HG02938 (cell line): ENCODE measurements at regions not wholly inside any gene's neighbourhood (a gene's known extent, or its start where the extent isn't known, plus 50 kb on each side); places are given as distances from the start of the nearest gene placed in this dataset.

Source experiments
- ATAC-seq: cut with Tn5 transposase; IDR thresholded peaks from one replicate; pipeline ENCODE4 v1.9.1; 2021; ENCODE audit warnings: mild to moderate bottlenecking, moderate library complexity; ENCODE audit not compliant: unreplicated experiment

DNA sequence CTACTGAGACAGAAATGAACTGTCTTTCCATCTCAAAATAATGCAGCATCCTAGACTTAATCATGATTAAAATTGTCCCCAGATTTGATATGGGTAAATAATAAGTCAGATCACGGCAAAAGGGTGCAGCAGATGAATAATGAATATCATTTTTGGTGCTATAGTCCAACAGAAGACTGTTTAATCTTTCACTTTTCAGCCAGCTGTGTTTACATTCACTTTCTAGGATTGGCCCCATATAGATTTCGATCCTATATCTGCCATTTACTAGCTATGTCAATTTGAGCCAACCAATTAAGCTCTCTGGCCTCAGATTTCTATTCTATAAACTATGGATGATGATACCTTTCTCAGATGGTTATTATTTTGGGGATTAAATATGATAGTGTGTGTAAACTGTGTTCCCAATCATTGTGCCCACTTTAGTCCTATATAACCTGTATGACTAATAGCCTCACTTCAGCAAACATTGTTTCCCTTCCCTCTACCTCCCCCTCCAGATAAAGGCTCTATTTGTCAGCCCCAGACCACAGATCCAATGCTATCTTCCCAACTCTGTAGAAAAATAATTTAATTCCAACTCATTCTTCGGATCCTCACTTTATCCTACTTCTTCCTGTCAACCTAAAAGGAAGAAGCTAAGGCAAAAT, 53.6 kb upstream of the NT5E start:
- no peak for ATAC-seq

DNA sequence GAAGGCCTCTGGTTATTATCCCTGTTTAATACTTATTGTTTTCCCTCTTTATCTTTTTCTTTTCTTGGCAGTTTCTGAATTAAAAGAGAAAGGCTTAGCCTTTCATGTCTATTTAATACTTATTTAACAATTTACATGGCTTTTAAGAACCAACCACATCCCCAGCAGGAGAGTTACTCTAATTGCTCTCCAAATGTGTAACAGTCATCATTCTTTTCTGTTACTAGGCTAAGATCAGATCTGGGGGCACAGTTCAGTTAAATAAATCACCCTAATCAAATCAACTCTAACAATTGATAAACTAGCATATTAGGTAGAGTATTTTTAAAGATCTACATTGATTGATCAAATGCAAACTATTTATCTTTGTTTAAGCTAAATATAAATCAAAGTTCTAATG, 54.1 kb upstream of the NT5E start:
- no peak for ATAC-seq

DNA sequence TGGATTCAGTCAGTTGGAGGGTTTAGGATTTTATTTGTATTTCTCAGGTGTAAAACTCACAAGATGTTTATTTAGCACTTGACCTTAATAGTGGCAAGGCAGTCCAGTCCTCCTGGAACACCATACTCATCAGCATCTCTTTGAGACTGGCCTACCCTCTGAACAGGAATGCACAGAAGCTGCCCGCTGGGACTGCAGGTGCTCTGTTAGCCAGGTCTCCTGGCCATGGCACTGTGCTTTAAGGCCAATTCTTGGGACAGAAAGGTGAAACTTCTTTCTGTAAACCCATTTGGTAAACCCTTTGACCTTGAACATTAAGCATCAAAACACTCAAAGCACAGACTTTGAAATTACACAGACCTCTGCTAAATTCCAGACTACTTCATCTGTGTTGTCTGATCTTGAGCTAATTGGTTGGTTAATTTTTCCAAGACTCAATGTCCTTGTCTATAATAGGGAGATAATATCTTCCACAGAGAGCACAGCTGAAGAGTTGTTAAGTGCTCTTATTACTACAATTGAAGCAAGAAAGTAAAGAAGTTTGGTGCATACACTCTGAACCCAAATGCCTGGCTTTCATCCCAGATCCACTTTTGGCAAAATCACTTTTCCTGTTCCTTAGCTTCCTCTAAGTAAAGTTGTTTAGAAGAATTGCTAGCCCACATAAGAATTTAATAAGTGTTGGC, 54.9 kb upstream of the NT5E start:
- no peak for ATAC-seq

DNA sequence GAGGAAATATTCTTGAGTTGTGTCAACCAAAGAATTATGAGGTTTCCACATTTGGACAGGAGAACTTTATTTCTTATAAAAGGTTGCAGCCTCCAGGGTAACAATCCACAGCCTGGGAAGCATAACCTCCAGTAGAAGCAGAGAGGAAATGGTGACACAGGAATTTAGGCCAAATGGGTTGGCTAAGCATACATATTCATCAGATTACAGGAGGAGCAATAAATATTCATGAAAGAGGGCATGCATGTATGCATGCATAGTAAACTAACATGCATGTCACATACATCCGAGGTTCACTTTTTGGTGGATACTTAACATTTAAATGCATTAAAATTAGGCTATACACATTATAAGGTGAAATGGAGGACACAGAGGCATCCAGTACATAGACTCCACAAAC, 55.7 kb upstream of the NT5E start:
- no peak for ATAC-seq

DNA sequence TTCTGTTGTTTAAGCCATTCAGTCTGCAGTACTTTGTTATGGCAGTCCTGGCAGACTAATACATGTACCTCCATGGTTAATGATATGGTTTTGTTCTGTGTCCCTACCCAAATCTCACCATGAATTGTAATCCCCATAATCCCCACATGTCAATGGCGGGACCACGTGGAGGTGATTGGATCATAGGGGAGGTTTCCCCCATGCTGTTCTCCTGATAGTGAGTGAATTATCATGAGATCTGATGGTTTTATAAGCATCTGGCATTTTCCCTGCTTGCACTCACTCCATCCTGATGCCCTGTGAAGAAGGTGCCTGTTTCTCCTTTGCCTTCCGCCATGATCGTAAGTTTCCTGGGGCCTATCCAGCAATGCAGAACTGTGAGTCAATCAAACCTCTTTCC, 57.5 kb upstream of the NT5E start:
- ATAC-seq, result no peak

DNA sequence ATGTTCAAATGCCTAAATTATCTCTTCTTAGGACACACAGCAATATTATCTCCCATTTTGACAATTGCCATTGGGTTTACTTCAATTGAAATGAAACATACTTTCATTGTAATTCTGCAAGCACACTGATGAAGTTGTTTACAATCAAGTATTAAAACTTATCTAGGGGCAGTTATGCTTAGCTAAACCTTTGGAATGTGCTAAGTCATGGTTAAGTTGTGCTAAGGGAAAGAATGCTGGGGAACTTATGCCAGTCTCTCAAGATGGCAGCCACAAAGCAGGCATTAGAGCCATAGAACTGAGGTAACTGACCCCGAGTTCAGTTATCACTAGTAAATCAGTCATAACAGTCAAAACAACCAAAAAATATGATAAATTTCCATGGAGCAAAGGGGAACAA, 59.1 kb upstream of the NT5E start:
- no peak for ATAC-seq

DNA sequence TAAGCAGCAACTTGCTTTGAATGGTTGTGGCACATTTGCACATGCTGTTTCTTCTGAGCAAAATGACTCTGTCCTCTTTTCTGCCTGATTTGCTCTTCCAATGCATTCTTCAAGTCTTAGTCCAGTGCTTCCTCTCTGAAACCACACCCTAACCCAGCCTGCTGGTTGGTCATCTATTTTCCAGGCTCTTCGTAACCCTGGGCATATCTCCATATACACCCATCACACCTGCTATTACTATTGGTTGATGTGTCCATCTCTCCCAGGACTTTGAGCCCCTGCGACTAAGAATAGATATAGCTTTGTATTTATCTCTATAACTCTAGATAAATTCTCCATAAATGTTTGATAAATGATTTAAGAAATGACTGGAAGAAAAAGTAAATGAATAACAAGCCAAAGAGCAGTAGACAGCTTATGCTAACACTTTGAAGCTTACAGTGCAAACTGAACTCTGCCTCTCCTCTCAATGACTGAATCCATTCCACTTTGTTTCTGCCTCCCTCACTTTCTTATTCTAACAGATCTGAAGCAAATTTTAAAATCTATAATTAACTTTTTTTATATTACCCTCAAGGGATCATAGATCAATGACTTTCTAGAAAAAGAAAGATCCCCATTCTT, 59.7 kb upstream of the NT5E start:
- ATAC-seq, result no peak

DNA sequence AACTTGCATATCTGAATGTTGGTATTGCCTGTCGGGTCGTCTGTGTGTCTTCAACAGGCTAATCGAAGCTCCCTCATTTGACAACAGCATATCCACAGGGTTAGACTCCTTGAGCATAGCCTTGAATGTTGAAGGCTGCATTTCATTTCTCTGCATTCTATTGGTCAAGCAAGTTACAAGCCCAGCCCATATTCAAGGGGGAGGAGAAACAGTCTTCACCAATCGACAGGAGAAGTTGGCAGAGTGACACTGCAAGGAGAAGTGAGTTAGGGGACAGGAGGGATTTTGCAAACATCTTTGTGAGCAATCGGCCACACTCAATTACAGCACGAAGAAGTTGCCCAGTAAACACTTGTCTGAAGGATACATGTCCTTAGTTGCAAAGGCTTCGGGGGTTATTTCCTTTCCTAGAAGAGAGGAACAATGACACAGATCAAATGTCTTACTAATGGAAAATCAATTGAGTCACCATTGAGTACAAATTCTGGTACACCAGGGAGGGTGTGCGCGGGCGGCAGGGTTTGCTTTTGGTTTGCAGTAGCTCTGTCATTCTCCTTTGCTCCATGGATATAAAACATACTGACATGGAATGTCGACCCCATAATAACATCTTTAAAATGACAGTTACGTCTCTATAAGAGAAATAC, 60.6 kb upstream of the NT5E start:
- no peak for ATAC-seq

DNA sequence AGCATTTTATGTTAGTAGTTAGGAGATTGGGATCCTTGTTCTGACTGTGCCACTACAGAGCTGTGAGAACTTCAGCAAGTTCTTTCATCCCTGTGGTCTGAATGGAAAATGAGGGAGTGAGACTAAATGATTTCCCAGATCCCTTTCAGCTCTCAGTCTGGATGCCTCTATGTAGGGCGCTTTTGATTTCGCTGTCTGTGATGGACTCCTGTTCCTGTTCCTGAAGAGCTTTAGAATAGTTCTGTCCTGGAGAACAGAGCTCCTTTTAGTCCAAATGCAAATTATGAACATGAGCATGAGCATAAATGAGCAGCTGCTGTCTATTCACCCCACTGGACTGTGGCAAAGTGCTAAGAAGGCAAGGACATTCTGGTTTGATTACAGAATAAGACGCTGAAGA, 61.4 kb upstream of the NT5E start:
- ATAC-seq, result no peak

DNA sequence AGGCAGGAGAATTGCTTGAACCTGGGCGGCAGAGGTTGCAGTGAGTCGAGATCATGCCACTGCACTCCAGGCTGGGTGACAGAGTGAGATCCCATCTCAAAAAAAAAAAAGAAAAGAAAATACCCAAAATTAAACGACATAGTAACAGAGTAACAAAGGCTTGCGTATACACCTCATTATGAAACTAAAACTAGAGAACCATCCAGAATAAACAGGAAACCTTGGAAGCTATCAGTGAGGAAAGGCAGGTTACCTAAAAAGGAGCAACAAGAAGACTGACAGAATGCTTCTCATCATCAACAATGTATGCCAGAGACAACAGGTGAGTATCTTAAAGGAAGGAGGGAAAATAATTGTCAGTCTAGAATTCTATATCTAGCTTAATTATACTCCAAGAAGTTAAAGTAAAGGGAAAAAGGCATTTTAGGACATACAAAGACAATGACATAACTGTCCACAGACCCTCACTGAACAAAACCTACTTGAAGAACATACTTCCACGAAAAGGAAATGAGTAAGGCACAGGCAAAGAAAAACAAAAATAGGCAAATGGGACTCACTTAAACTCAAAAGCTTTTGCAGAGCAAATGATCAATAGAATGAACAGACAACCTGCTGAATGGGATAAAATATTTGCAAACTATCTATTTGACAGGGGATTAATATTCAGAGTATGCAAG, 64.1 kb upstream of the NT5E start:
- no peak for ATAC-seq

DNA sequence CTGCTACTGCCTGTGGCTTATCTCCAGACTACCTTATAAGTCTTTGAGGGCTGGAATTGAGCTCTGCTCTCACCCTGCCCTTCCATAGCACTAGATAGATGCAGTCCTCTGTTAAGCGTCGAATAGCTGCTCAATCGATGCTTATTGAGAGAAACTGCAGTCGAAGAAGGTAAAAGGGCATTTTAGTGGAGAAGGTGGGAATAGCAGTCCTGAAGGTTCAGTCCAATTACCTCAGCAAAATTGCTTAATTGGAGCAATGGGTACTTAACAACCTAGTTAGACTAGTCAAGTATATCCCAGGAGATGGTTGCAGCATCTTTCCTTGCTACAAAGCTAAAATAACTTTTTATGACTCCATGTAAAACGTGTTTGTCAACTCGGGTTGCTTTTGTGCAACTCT, 66.8 kb upstream of the NT5E start:
- ATAC-seq, result no peak

DNA sequence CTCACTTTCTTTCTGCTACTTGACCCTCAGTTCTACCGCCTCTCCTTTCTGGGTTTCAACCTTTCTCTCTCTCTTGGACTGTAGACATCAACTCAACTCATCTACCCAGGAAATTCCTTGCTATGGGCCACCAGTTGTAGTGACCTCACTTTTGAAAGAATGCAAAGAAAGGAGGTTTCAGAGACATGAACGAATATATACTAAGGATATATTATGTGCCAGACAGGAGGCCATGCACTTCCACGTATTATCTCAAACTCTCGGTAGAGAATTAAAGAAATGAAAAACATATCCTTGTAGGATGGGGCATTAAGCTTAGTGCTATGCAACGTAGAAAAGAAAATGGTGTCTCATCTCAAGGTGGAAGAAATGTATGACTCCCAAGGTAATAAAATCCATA, 67.3 kb upstream of the NT5E start:
- ATAC-seq, result no peak

DNA sequence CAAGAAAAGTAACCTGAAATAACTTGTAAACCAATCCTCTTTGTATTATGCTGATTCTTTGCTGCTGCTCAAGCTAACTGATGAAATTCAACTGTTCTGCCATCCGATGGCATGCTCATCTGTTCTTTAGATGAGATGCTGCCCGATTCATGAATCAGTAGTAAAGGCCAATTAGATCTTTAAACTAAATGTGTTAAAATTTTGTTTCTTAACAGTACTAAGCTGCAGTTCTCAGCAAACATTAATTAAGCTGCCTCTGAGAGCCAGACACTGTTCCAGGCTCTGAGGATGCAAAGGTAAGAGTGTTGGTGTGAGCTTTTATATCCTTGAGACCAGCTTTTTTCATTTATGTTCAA, 77.0 kb upstream of the NT5E start:
- ATAC-seq, result no peak

DNA sequence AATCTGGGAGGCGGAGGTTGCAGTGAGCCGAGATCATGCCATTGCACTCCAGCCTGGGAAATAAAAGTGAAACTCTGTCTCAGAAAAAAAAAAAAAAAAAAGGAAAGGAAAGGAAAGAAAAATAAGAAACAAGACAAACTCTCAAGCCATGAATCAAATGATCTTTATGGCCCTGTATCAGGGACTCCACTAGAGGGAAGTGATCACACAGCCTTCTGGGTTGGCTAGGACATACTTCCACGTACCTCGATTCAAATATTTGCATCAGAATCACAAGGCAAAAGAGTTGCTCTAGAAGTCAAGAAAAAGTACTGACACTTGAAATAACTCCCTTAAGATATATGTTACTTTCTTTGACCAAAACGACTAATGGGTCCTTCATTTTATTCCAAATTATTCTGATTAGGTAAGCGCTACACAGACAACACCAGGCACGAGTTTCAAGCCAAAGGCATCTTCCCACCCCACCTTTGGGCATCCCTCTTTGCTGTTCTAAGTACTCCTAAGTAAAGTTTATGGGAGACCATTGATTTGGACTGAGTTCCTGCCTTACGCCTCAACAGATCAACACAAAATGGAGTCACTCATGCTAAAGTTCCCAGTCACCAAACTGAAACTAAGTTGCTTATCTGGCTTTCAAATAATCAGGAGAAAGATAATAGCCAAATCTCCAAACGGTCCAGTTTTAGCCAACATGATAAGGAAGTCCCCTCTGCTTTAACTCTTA, 77.5 kb upstream of the NT5E start:
- no peak for ATAC-seq

DNA sequence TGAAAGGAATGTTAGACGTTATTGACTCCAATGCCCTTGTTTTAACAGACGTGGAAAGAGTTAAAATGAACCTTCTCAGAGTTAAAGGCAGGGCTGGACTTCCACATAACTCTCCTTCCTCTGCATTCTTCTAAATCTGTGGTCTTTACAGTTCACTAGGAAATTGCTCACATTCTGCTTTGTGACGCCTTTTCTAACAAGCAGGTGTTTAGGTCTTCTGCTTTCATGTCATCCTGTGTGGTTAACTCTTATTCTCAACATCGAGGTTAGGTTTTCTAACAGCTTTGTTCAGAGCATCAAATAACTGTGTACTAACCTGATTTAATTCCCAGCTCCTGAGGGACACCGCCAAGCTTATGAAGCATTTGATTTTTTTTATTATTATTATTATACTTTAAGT, 81.3 kb upstream of the NT5E start:
- peak; percentile 66 for ATAC-seq

DNA sequence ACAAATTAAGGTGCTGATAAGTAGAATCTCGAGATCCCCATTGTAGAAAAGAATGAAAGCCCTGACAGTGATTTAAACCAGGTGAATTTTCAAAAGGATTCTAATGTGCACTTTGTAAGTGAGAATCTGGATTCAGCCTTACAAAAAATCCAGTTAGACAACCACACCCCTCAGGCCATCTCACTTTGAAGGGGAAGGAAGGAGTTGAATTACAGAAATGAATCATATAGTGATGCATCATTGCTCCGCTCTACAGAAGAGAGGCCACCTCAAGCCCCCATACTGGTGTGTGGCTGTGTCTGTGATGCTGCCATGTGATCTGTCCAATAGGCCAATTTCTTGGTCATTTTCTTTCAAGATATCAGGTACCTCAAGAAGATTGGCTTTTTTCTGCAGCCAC, 85.5 kb upstream of the NT5E start:
- no peak for ATAC-seq

DNA sequence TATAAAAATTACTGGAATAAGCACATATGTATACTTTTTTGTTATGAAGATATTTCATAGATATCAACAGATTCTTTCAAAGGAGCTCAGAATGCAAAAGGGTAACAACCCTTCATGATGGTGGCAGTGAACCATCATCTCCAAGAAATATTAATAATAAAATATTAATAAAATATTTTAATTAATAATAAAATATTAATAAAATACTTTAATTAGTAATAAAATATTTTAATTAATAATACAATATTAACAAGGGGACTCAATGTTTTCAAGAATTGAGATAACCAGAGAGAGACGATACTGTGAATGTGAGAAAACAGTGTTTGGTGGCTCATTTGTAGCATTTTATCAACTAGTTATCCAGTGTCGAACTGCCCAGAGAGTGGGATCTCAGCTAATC, 86.0 kb upstream of the NT5E start:
- no peak for ATAC-seq

DNA sequence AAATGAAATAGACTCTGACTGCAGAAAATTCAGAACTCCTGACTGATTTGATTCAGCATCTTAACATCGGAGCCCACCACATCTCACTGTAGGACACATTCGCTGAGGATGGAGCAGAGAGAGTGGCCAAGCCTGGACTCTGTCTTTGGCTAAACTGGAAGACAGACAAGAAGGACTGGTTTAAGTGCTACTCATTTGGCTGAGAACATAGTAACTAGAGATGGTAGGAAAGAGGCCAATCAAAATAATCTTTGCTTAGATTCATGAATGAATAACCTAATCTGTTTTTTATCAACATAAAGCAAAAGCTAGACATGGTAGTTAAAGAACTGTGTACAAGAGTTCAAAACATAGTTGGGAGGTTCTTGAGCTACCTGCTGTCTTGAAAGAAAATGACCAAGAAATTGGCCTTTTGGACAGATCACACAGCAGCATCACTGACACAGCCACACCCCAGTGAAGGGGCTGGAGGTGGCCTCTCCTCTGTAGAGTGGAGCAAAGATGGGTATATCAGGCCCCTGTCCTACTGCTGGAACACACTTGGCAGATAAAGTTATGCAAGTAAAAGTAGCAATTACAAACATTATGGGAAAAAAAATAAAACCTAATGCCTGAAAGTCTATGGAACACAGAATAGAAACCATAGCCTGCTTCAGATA, 87.1 kb upstream of the NT5E start:
- no peak for ATAC-seq

DNA sequence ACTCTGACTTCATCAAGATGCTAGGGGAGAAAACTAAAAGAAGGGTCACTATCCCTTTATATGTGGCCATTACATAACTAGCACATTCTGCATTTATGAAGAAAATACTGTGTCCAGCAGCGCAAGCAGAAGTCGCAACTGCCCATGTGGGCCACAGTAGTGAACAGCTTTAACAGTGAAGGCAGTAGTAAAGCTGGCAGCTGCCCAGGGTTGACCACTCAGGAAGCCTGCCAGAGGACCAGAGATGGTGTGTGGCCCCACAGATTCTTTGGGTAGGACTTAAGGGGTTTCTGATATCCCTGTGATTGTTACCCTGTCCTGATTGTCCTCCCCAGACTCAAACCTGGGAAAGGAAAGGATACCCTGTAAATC, 88.3 kb upstream of the NT5E start:
- no peak for ATAC-seq

DNA sequence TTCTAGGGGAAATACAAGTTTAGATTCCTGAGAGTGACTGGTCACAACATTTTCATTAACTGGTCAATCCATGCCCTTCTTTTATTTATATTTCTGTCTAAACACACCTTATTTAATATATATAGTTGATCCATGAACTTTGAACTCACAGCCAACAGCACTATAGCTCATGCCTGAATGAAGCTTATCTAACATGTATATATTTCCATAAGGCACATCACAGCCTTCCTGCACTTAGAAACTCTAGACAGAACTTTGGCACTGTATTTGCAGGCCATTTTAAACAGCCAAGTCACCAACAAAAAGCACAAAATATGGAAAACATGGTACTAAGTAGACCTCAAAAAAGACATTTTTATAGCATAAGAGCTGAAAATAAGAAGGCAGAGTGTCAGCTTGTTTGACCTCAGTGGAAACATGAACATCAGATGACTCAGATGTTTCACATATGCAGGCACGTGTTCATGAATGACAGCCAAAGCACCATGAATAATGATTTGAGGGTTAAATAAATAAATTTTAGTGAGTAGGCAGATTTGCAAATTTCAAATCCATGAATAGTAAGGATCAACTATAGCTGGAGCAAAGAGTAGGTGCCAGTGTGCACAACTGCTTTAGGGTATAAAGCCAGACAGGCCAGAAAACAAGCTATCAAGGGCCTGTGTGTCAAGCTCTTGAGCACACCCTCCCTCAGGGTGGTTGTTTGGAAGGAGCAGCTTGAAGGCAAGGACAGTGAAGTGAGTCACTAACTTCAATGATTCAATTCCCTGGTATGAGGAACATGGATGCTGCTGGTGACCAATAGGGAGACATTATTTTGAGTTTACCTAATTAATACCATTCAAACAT, 88.9 kb upstream of the NT5E start:
- peak; percentile 47 for ATAC-seq
